ENCODE measurements at regions not wholly inside any gene's neighbourhood (a gene's known extent, or its start where the extent isn't known, plus 50 kb on each side); places are given as distances from the start of the nearest gene placed in this dataset.

DNA sequence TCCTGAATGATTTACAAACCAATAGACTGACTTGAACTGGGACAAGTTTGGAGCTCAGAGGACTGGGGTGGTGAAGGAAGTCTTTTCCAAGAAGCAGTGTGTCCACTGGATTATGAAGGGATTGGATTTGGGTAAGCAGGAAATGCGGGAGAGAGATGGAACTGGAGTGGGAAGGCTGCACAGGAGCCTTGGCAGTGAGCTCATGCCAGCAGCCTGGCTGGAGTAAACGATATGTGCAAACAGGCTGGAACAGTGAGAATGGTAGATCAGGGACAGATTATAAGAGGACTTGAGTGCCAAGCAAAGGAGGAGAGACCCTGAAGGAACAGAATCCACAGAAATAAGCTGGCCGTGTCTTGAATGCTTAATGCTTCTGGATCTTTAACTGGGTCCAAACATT lies 121.9 kb upstream of the GATA6 start:
- TF ChIP-seq, protein P1, sequence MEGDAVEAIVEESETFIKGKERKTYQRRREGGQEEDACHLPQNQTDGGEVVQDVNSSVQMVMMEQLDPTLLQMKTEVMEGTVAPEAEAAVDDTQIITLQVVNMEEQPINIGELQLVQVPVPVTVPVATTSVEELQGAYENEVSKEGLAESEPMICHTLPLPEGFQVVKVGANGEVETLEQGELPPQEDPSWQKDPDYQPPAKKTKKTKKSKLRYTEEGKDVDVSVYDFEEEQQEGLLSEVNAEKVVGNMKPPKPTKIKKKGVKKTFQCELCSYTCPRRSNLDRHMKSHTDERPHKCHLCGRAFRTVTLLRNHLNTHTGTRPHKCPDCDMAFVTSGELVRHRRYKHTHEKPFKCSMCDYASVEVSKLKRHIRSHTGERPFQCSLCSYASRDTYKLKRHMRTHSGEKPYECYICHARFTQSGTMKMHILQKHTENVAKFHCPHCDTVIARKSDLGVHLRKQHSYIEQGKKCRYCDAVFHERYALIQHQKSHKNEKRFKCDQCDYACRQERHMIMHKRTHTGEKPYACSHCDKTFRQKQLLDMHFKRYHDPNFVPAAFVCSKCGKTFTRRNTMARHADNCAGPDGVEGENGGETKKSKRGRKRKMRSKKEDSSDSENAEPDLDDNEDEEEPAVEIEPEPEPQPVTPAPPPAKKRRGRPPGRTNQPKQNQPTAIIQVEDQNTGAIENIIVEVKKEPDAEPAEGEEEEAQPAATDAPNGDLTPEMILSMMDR (IDR thresholded peaks at IDR 0.05; ENCODE audit: insufficient read depth, low read length): no peak
- TF ChIP-seq, protein P2, sequence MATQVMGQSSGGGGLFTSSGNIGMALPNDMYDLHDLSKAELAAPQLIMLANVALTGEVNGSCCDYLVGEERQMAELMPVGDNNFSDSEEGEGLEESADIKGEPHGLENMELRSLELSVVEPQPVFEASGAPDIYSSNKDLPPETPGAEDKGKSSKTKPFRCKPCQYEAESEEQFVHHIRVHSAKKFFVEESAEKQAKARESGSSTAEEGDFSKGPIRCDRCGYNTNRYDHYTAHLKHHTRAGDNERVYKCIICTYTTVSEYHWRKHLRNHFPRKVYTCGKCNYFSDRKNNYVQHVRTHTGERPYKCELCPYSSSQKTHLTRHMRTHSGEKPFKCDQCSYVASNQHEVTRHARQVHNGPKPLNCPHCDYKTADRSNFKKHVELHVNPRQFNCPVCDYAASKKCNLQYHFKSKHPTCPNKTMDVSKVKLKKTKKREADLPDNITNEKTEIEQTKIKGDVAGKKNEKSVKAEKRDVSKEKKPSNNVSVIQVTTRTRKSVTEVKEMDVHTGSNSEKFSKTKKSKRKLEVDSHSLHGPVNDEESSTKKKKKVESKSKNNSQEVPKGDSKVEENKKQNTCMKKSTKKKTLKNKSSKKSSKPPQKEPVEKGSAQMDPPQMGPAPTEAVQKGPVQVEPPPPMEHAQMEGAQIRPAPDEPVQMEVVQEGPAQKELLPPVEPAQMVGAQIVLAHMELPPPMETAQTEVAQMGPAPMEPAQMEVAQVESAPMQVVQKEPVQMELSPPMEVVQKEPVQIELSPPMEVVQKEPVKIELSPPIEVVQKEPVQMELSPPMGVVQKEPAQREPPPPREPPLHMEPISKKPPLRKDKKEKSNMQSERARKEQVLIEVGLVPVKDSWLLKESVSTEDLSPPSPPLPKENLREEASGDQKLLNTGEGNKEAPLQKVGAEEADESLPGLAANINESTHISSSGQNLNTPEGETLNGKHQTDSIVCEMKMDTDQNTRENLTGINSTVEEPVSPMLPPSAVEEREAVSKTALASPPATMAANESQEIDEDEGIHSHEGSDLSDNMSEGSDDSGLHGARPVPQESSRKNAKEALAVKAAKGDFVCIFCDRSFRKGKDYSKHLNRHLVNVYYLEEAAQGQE (IDR thresholded peaks at IDR 0.05; ENCODE audit: insufficient replicate concordance, low read depth): no peak

All from HL-60 (cell line).